K562 (cell line): ENCODE measurements at regions not wholly inside any gene's neighbourhood (a gene's known extent, or its start where the extent isn't known, plus 50 kb on each side); places are given as distances from the start of the nearest gene placed in this dataset.
"Not testable (repeated sequence)": the region's sequence is repeated elsewhere in the genome, so short reads cannot be mapped to it uniquely, and the experiment has no call there.

ENCODE experiments used
- ATAC-seq: fragments of 200-7000 bp; cut with Tn5 transposase; 3 replicates; pipeline ENCODE4 v1.9.1; 2020; ENCODE audit warnings: moderate library complexity
- BruUV-seq: library from RNA; stranded (reverse); fragments of 400-500 nt; replicated peaks from 2 replicates; lab custom pipeline; 2021; lab: Mats Ljungman, UMichigan
- CTCF ChIA-PET: fragments of 300-600 bp; formaldehyde crosslinking; extraction: SDS; loops from one replicate; lab custom pipeline; 2021; ENCODE audit warnings: low intra/inter-chr PET ratio; lab: Yijun Ruan, JAX
- POLR2A ChIA-PET: fragments of 300-600, 350-650 bp; sonication (Branson Sonifier 250); formaldehyde crosslinking; extraction: SDS; loops from one replicate; lab custom pipeline; 2021; ENCODE audit warnings: antibody characterized with exemption, inconsistent platforms; lab: Yijun Ruan, JAX
- DNase-seq, 4 experiments: peaks; one replicate each; pipeline versions ENCODE4 v3.0.0 to v3.0.0-alpha.2; 2011 to 2018; ENCODE audit warnings: low spot score in 3 of 4, mixed read lengths in 3 of 4; ENCODE audit errors: extremely low read depth in 1 of 4
- FAIRE-seq: peaks from 2 replicates; lab custom pipeline; 2011; peaks lifted over from hg19 to GRCh38; lab: Jason Lieb, UNC
- H2AFZ ChIP-seq: 2 replicates; pipeline ENCODE4 v1.6.0; 2011; ENCODE audit warnings: low read depth, low read length, control low read depth, inconsistent platforms
- H3K27ac ChIP-seq: fragments of 200-600 bp; 3 replicates; pipeline ENCODE4 v1.8.0; 2011; ENCODE audit warnings: low read depth, mild to moderate bottlenecking, control low read depth, inconsistent platforms, low read length, moderate library complexity, mixed read lengths; ENCODE audit errors: extremely low read depth
- H3K27me3 ChIP-seq, 2 experiments: fragments of 300-600 bp in 1 of 2; 2 replicates in 1 of 2; 3 replicates in 1 of 2; pipeline versions ENCODE4 v1.6.0 to v1.8.0; 2011; ENCODE audit warnings: inconsistent platforms in 2 of 2, low read length in 2 of 2, mild to moderate bottlenecking in 1 of 2, mixed read lengths in 1 of 2, moderate library complexity in 1 of 2; ENCODE audit not compliant: control insufficient read depth in 2 of 2, insufficient read depth in 2 of 2
- H3K36me3 ChIP-seq: fragments of 300-600 bp; 3 replicates; pipeline ENCODE4 v1.8.0; 2011; ENCODE audit warnings: mild to moderate bottlenecking, low read length, inconsistent platforms; ENCODE audit not compliant: control insufficient read depth, insufficient read depth
- H3K4me1 ChIP-seq, 2 experiments: fragments of 200-600 bp in 1 of 2; replicated peaks in 1 of 2; 2 replicates in 1 of 2; 3 replicates in 1 of 2; pipeline versions ENCODE4 v1.5.1 to v1.8.0; 2011; ENCODE audit warnings: inconsistent platforms in 2 of 2, low read length in 2 of 2, mild to moderate bottlenecking in 1 of 2, mixed read lengths in 1 of 2, moderate library complexity in 1 of 2; ENCODE audit not compliant: control insufficient read depth in 2 of 2, insufficient read depth in 2 of 2
- H3K4me2 ChIP-seq: 2 replicates; pipeline ENCODE4 v1.6.1; 2011; ENCODE audit warnings: low read length, control low read depth, inconsistent platforms, mixed read lengths; ENCODE audit not compliant: insufficient read depth
- H3K4me3 ChIP-seq: fragments of 200-600 bp; sonication (generic), shearing (Covaris generic); 2 replicates; pipeline ENCODE4 v1.5.1; 2016; ENCODE audit warnings: control low read depth, inconsistent platforms
- H3K79me2 ChIP-seq: fragments of 200-600 bp; 3 replicates; pipeline ENCODE4 v1.8.0; 2011; ENCODE audit warnings: low read length, inconsistent platforms; ENCODE audit not compliant: control insufficient read depth, insufficient read depth
- H3K9ac ChIP-seq, 2 experiments: 2 replicates each; pipeline versions ENCODE4 v1.6.0 to v1.6.1; 2011; ENCODE audit warnings: low read depth in 2 of 2, low read length in 2 of 2, control low read depth in 1 of 2, inconsistent platforms in 1 of 2, mild to moderate bottlenecking in 1 of 2, mixed read lengths in 1 of 2; ENCODE audit not compliant: insufficient read depth in 1 of 2
- H3K9me1 ChIP-seq: one replicate; pipeline ENCODE4 v1.6.0; 2011; ENCODE audit warnings: inconsistent platforms, mild to moderate bottlenecking, low read length, moderate library complexity; ENCODE audit not compliant: control insufficient read depth, insufficient read depth
- H3K9me3 ChIP-seq: replicated peaks from 2 replicates; pipeline ENCODE4 v1.5.1; 2011; ENCODE audit warnings: low read depth, low read length, inconsistent platforms; ENCODE audit not compliant: control insufficient read depth, insufficient read depth
- H4K20me1 ChIP-seq: replicated peaks from 2 replicates; pipeline ENCODE4 v1.6.1; 2011; ENCODE audit warnings: low read length, inconsistent platforms, mixed read lengths; ENCODE audit not compliant: control insufficient read depth, insufficient read depth
- CBFB ChIP-seq: sonication (generic); formaldehyde crosslinking; IDR thresholded peaks from 2 replicates; pipeline ENCODE4 v1.4.0; 2020; ENCODE audit warnings: mild to moderate bottlenecking, missing genetic modification reagents
- STAG1 ChIP-seq: sonication (generic); formaldehyde crosslinking; IDR thresholded peaks from 2 replicates; pipeline ENCODE4 v1.5.0; 2020; ENCODE audit warnings: missing genetic modification reagents, borderline replicate concordance
- THAP12 ChIP-seq: fragments of 250-450 bp; sonication (Bioruptor Pico); IDR thresholded peaks from 2 replicates; pipeline ENCODE4 v1.9.0; 2021; ENCODE audit warnings: mild to moderate bottlenecking, inconsistent platforms
- WGBS: fragments of 100-300 bp; shearing (Covaris generic); methylation state at CpG from one replicate; pipeline ENCODE4 v1.1.6; 2016; ENCODE audit warnings: low coverage, mixed read lengths; ENCODE audit not compliant: insufficient coverage; ENCODE audit errors: missing lambda C conversion rate; 5-methylcytosine and 5-hydroxymethylcytosine counted together
- in situ Hi-C: fragments of 300-500 bp; cut with MboI; formaldehyde crosslinking; loops from 4 replicates; pipeline ENCODE4 v1.15.0; 2018; ENCODE audit warnings: inconsistent platforms, mixed read lengths
- intact Hi-C: fragments of 100-400 bp; cut with micrococcal nuclease; formaldehyde crosslinking; loops from 2 replicates; pipeline ENCODE4 v1.14.2; 2022
- TF ChIP-seq, protein P1 (sequence below), 2 experiments: IDR thresholded peaks in 1 of 2; conservative IDR thresholded peaks in 1 of 2; 2 replicates each; pipeline ENCODE4 v1.6.1; 2016; ENCODE audit warnings: low read depth in 2 of 2, mild to moderate bottlenecking in 1 of 2, missing compliant biosample characterization in 1 of 2, missing genetic modification characterization in 1 of 2, moderate library complexity in 1 of 2

- DNase-seq = peak; percentile 5 to 18 (median 12)
- H3K27ac ChIP-seq, H3K4me3 ChIP-seq, H3K79me2 ChIP-seq, intact Hi-C loops, in situ Hi-C loops, H4K20me1 ChIP-seq, H3K4me2 ChIP-seq, CTCF ChIA-PET, H3K9ac ChIP-seq, BruUV-seq, H3K9me3 ChIP-seq, ATAC-seq, H2AFZ ChIP-seq, H3K36me3 ChIP-seq, FAIRE-seq, H3K9me1 ChIP-seq, POLR2A ChIA-PET: not testable (repeated sequence)
- H3K27me3 ChIP-seq = peaks cover 0 to 13% of the 10 kb centered on the region in 2 experiments; a peak in 2 of 5 replicates
- H3K4me1 ChIP-seq = peaks cover 0 to 22% of the 10 kb centered on the region in 2 experiments; a peak in 1 of 5 replicates
- TF ChIP-seq, protein P1, sequence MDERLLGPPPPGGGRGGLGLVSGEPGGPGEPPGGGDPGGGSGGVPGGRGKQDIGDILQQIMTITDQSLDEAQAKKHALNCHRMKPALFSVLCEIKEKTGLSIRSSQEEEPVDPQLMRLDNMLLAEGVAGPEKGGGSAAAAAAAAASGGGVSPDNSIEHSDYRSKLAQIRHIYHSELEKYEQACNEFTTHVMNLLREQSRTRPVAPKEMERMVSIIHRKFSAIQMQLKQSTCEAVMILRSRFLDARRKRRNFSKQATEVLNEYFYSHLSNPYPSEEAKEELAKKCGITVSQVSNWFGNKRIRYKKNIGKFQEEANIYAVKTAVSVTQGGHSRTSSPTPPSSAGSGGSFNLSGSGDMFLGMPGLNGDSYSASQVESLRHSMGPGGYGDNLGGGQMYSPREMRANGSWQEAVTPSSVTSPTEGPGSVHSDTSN (CRISPR knock-in tag; IDR thresholded peaks at IDR 0.05; ENCODE audit: low read depth) = 0 out of 2 replicates have a peak, but pooled peaks have one; percentile 13
- TF ChIP-seq, protein P1 (tag; conservative IDR thresholded peaks at IDR 0.05; ENCODE audit: low read depth) = not testable (repeated sequence)
- TF ChIP-seq CBFB = 0 out of 2 replicates have a peak, but pooled peaks have one; percentile 33
- TF ChIP-seq STAG1 = peak; percentile 34; the same call in 1 of the 2 replicates
- peak; percentile 64; the same call in 1 of the 2 replicates for TF ChIP-seq THAP12
- WGBS = 3% methylated on average over 14 of the region's 14 CpGs
Measured at GRCh38 chr1:144104000-144104677, 132.4 kb upstream of the FAM72C start.
